Uterus (tissue), 2 donors: ENCODE measurements at regions not wholly inside any gene's neighbourhood (a gene's known extent, or its start where the extent isn't known, plus 50 kb on each side); places are given as distances from the start of the nearest gene placed in this dataset.

ENCODE experiments used
- POLR2A ChIP-seq, 2 donors: fragments of 450-650 bp; IDR thresholded peaks; one replicate each; pipeline ENCODE4 v1.6.1; 2016; ENCODE audit warnings: antibody characterized with exemption in 2 of 2, mild to moderate bottlenecking in 1 of 2, moderate library complexity in 1 of 2
- TF ChIP-seq, protein P1 (sequence below), 4 experiments: fragments of 200-600 bp in 2 of 4; fragments of 450-650 bp in 2 of 4; sonication (generic) in 2 of 4; IDR thresholded peaks; one replicate each; pipeline ENCODE4 v1.5.1; 2016 to 2019; ENCODE audit warnings: antibody characterized with exemption in 4 of 4, mild to moderate bottlenecking in 2 of 4, moderate library complexity in 1 of 4

DNA sequence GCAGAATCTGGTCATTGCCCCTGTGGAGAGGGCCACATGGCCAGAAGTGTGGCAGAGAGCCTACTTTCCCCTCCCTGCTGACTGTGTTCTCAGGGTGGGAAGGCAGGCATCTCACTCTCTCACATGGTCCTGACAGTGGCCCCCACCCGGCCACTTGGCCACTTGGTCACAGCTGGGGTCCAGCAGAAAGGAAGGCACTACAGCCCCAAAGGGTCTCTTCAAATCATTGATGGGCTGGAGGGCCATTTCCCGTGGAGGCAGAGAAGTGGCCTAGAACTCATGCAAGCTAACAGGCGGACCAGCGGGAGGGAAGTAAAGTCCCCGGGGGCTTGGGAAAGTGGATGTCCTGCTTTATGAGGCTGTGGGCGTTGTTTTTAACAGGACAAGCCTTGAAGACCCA is 125.3 kb downstream of the EMX2 start:
- TF ChIP-seq, protein P1, sequence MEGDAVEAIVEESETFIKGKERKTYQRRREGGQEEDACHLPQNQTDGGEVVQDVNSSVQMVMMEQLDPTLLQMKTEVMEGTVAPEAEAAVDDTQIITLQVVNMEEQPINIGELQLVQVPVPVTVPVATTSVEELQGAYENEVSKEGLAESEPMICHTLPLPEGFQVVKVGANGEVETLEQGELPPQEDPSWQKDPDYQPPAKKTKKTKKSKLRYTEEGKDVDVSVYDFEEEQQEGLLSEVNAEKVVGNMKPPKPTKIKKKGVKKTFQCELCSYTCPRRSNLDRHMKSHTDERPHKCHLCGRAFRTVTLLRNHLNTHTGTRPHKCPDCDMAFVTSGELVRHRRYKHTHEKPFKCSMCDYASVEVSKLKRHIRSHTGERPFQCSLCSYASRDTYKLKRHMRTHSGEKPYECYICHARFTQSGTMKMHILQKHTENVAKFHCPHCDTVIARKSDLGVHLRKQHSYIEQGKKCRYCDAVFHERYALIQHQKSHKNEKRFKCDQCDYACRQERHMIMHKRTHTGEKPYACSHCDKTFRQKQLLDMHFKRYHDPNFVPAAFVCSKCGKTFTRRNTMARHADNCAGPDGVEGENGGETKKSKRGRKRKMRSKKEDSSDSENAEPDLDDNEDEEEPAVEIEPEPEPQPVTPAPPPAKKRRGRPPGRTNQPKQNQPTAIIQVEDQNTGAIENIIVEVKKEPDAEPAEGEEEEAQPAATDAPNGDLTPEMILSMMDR (IDR thresholded peaks at IDR 0.05), result no peak
- no peak for TF ChIP-seq POLR2A (IDR thresholded peaks at IDR 0.05)
